HepG2 (cell line): ENCODE measurements at regions not wholly inside any gene's neighbourhood (a gene's known extent, or its start where the extent isn't known, plus 50 kb on each side); places are given as distances from the start of the nearest gene placed in this dataset.

Experiments
- ATAD3A ChIP-seq: sonication (generic); formaldehyde crosslinking; IDR thresholded peaks from 2 replicates; pipeline ENCODE4 v1.4.0; 2020; ENCODE audit warnings: missing genetic modification reagents
- CTCF ChIP-seq: sonication (generic); formaldehyde crosslinking; IDR thresholded peaks from 2 replicates; pipeline ENCODE4 v1.5.0; 2020; ENCODE audit warnings: mild to moderate bottlenecking, missing genetic modification reagents, moderate library complexity
- REL ChIP-seq: sonication (generic); formaldehyde crosslinking; conservative IDR thresholded peaks from 2 replicates; pipeline ENCODE4 v1.8.0; 2022; ENCODE audit warnings: mild to moderate bottlenecking, missing genetic modification reagents, moderate library complexity

DNA sequence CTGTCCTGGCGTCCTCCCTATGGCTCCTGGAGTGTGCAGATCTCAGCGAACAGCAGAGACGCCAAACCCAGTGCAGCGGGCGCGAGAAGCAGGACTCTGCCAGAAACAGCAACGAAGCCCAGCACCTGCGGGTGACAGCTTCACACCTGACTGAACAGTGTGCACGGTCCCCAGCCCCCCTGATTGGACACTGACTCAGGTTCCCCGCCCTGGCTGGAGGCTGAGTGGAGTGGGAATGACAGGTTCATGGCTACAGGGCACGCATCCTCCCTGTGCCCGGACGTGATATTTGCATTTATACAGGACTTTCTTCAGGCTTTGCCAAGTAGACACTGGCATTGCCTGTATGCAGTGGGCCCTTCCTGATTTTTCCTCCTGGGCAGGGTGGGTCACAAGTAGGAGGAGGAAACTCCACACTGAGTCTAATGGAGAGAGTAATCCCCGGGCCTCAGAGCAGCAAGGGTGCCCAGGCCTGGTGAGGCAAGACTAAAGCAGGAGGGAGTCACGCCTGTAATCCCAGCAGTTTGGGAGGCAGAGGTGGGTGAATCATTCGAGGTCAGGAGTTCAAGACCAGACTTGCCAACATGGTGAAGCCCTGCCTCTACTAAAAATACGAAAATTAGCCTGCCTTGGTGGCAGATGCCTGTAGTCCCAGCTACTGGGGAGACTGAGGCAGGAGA lies 71.6 kb downstream of the ASCL4 start:
- TF ChIP-seq CTCF (CRISPR knock-in tag): no peak
- TF ChIP-seq ATAD3A (CRISPR knock-in tag): no peak
- no peak for TF ChIP-seq REL (CRISPR knock-in tag)
